ENCODE measurements at regions not wholly inside any gene's neighbourhood (a gene's known extent, or its start where the extent isn't known, plus 50 kb on each side); places are given as distances from the start of the nearest gene placed in this dataset.
"Not testable (repeated sequence)": the region's sequence is repeated elsewhere in the genome, so short reads cannot be mapped to it uniquely, and the experiment has no call there.

- H3K4me3 ChIP-seq (ENCODE audit: control insufficient read depth, low read depth, low read length) = no peak overlapping the region
- peak; percentile 82 for DNase-seq (ENCODE audit: low read depth)
- no peak for TF ChIP-seq CTCF (conservative IDR thresholded peaks at IDR 0.05; ENCODE audit: control insufficient read depth, insufficient read depth, low read depth, low read length)
Measured at GRCh38 chr20:54345301-54345724, 130.1 kb upstream of the DOK5 start.

- no peak overlapping the region for H3K4me3 ChIP-seq (ENCODE audit: control insufficient read depth, low read depth, low read length)
- DNase-seq (ENCODE audit: low read depth) = peak; percentile 59
- no peak for TF ChIP-seq CTCF (conservative IDR thresholded peaks at IDR 0.05; ENCODE audit: control insufficient read depth, insufficient read depth, low read depth, low read length)
Measured at GRCh38 chr20:54345821-54346220, 129.6 kb upstream of the DOK5 start.

- DNase-seq (ENCODE audit: low read depth) = no peak
- H3K4me3 ChIP-seq (ENCODE audit: control insufficient read depth, low read depth, low read length) = no peak overlapping the region
- no peak for TF ChIP-seq CTCF (conservative IDR thresholded peaks at IDR 0.05; ENCODE audit: control insufficient read depth, insufficient read depth, low read depth, low read length)
Measured at GRCh38 chr20:54346276-54346675, 129.1 kb upstream of the DOK5 start.

GRCh38 chr20:54347166-54347833 is 128.1 kb upstream of the DOK5 start:
- no peak for TF ChIP-seq CTCF (conservative IDR thresholded peaks at IDR 0.05; ENCODE audit: control insufficient read depth, insufficient read depth, low read depth, low read length)
- no peak overlapping the region for H3K4me3 ChIP-seq (ENCODE audit: control insufficient read depth, low read depth, low read length)
- DNase-seq (ENCODE audit: low read depth) = no peak

- DNase-seq (ENCODE audit: low read depth) = peak; percentile 35
- TF ChIP-seq CTCF (conservative IDR thresholded peaks at IDR 0.05; ENCODE audit: control insufficient read depth, insufficient read depth, low read depth, low read length) = no peak
- H3K4me3 ChIP-seq (ENCODE audit: control insufficient read depth, low read depth, low read length) = no peak overlapping the region
Measured at GRCh38 chr20:54350415-54350814, 125.0 kb upstream of the DOK5 start.

GRCh38 chr20:54351371-54352136 is 123.8 kb upstream of the DOK5 start:
- no peak for TF ChIP-seq CTCF (conservative IDR thresholded peaks at IDR 0.05; ENCODE audit: control insufficient read depth, insufficient read depth, low read depth, low read length)
- DNase-seq (ENCODE audit: low read depth) = no peak

GRCh38 chr20:54352541-54352940 is 122.9 kb upstream of the DOK5 start:
- H3K4me3 ChIP-seq (ENCODE audit: control insufficient read depth, low read depth, low read length); DNase-seq (ENCODE audit: low read depth): not testable (repeated sequence)

More at GRCh38 chr20:54351371-54352136, 123.8 kb upstream of the DOK5 start:
- H3K4me3 ChIP-seq (ENCODE audit: control insufficient read depth, low read depth, low read length) = no peak overlapping the region
